ENCODE measurements at regions not wholly inside any gene's neighbourhood (a gene's known extent, or its start where the extent isn't known, plus 50 kb on each side); places are given as distances from the start of the nearest gene placed in this dataset.

GRCh38 chr11:28412029-28412428 lies 303.8 kb downstream of the METTL15 start:
- TF ChIP-seq CTCF (conservative IDR thresholded peaks at IDR 0.05; ENCODE audit: low read depth, low read length) (no peak), EZH2 (IDR thresholded peaks at IDR 0.05; ENCODE audit: low read length, unreplicated experiment) (no peak), EZH2phosphoT487 (IDR thresholded peaks at IDR 0.05; ENCODE audit: borderline replicate concordance, low read length) (no peak)
